ENCODE measurements at regions not wholly inside any gene's neighbourhood (a gene's known extent, or its start where the extent isn't known, plus 50 kb on each side); places are given as distances from the start of the nearest gene placed in this dataset.

GRCh38 chr5:82404382-82404945 lies 126.3 kb upstream of the RPS23 start:
- no peak for FAIRE-seq

More at GRCh38 chr5:82404382-82404945, 126.3 kb upstream of the RPS23 start:
- Histone ChIP-seq H3K27ac (ENCODE audit: extremely low read depth, low read depth, low read length) (no peak overlapping the region), H2AFZ (ENCODE audit: low read depth, low read length) (no peak overlapping the region), H3K9me1 (ENCODE audit: control insufficient read depth, insufficient read depth, low read length) (no peaks in the 10 kb centered on the region), H3K9me3 (replicated peaks; ENCODE audit: control insufficient read depth, insufficient read depth, low read depth, low read length) (peaks cover 14% of the 10 kb centered on the region; the same call in 1 of the 2 replicates), H3K79me2 (ENCODE audit: control insufficient read depth, insufficient read depth, low read length) (no peaks in the 10 kb centered on the region), H3K4me3 (no peak overlapping the region), H4K20me1 (replicated peaks; ENCODE audit: control insufficient read depth, insufficient read depth, low read length) (no peaks in the 10 kb centered on the region), H3K36me3 (ENCODE audit: control insufficient read depth, insufficient read depth, low read length) (no peaks in the 10 kb centered on the region), H3K27me3 (ENCODE audit: control insufficient read depth in 2 of 2, insufficient read depth in 2 of 2, low read length in 2 of 2) (no peaks in the 10 kb centered on the region), H3K4me2 (ENCODE audit: insufficient read depth, low read length) (no peak overlapping the region), H3K4me1 (replicated peaks in 1 of 2; ENCODE audit: control insufficient read depth in 2 of 2, insufficient read depth in 2 of 2, low read length in 2 of 2) (peaks cover 0 to 11% of the 10 kb centered on the region in 2 experiments; a peak in 2 of 5 replicates), H3K9ac (ENCODE audit: insufficient read depth in 1 of 2, low read depth in 2 of 2, low read length in 2 of 2) (no peak overlapping the region)
- DNase-seq (ENCODE audit: extremely low read depth in 1 of 4, low spot score in 3 of 4) (no peak), ATAC-seq (no peak)
- intact Hi-C loops (cut with micrococcal nuclease) (no loop called here), in situ Hi-C loops (cut with MboI) (no loop called here)
- TF ChIP-seq TRIM24 (IDR thresholded peaks at IDR 0.05) = peak; percentile 28 to 69; a peak in 3 of 4 replicates
- TF ChIP-seq ZKSCAN1 (IDR thresholded peaks at IDR 0.05; ENCODE audit: low read depth, low read length) = no peak
- peak in 1 of 2 experiments; percentile 40; a peak in 1 of 3 replicates for TF ChIP-seq CBX3 (IDR thresholded peaks at IDR 0.05; ENCODE audit: borderline replicate concordance in 1 of 2, low read length in 2 of 2)
- no peak for TF ChIP-seq ZMIZ1 (IDR thresholded peaks at IDR 0.05; ENCODE audit: low read depth in 2 of 2, low read length in 2 of 2)
- TF ChIP-seq MITF (IDR thresholded peaks at IDR 0.05) = no peak
- peak; percentile 46 for TF ChIP-seq TFE3 (CRISPR knock-in tag; IDR thresholded peaks at IDR 0.05)
- peak; percentile 68; the same call in 1 of the 2 replicates for TF ChIP-seq TRIM28 (IDR thresholded peaks at IDR 0.05)
- TF ChIP-seq ZNF316 (IDR thresholded peaks at IDR 0.05) = 0 out of 2 replicates have a peak, but pooled peaks have one; percentile 4
- TF ChIP-seq ZNF766 (CRISPR knock-in tag; conservative IDR thresholded peaks at IDR 0.05) = 0 out of 2 replicates have a peak, but pooled peaks have one; percentile 38
- ChIA-PET CTCF (ENCODE audit: low intra/inter-chr PET ratio) (no interaction called here), POLR2A (no interaction called here)
- WGBS (ENCODE audit: insufficient coverage, low coverage, missing lambda C conversion rate) = 52% methylated on average over 3 of the region's 3 CpGs
- BruUV-seq (replicated peaks) = no TSS peak
